SK-N-SH treated with all-trans-retinoic acid at 6 μM for 48 hours (cell line): ENCODE measurements at regions not wholly inside any gene's neighbourhood (a gene's known extent, or its start where the extent isn't known, plus 50 kb on each side); places are given as distances from the start of the nearest gene placed in this dataset.

Experiments
- ARNTL ChIP-seq: fragments of 450-650 bp; formaldehyde crosslinking; IDR thresholded peaks from 2 replicates; pipeline ENCODE4 v1.5.0; 2020; ENCODE audit warnings: low read depth, mild to moderate bottlenecking, moderate library complexity, borderline replicate concordance
- BACH2 ChIP-seq: fragments of 250-450 bp; sonication (Bioruptor Pico); IDR thresholded peaks from 2 replicates; pipeline ENCODE4 v1.9.0; 2021; ENCODE audit warnings: mild to moderate bottlenecking, borderline replicate concordance
- CREB5 ChIP-seq: fragments of 250-450 bp; sonication (Bioruptor Pico); IDR thresholded peaks from 2 replicates; pipeline ENCODE4 v1.5.1; 2020; ENCODE audit warnings: low read depth, mild to moderate bottlenecking, moderate library complexity
- GLIS3 ChIP-seq: fragments of 250-450 bp; sonication (Bioruptor Pico); IDR thresholded peaks from 2 replicates; pipeline ENCODE4 v1.5.0; 2020; ENCODE audit warnings: mild to moderate bottlenecking, moderate library complexity
- ISL1 ChIP-seq: fragments of 250-450 bp; sonication (Bioruptor Pico); IDR thresholded peaks from 2 replicates; pipeline ENCODE4 v2.1.2; 2022; ENCODE audit warnings: mild to moderate bottlenecking, moderate library complexity
- PATZ1 ChIP-seq: fragments of 250-450 bp; sonication (Bioruptor Pico); IDR thresholded peaks from 2 replicates; pipeline ENCODE4 v1.8.0; 2020; ENCODE audit warnings: mild to moderate bottlenecking, moderate library complexity, borderline replicate concordance
- RARB ChIP-seq: fragments of 250-450 bp; sonication (Bioruptor Pico); IDR thresholded peaks from 2 replicates; pipeline ENCODE4 v1.8.0; 2021; ENCODE audit warnings: mild to moderate bottlenecking, moderate library complexity
- TCF4 ChIP-seq: fragments of 250-450 bp; sonication (Bioruptor Pico); IDR thresholded peaks from 2 replicates; pipeline ENCODE4 v1.8.0; 2021; ENCODE audit warnings: mild to moderate bottlenecking, moderate library complexity, borderline replicate concordance
- ZC3H10 ChIP-seq: fragments of 250-450 bp; sonication (Bioruptor Pico); IDR thresholded peaks from 2 replicates; pipeline ENCODE4 v1.5.1; 2021; ENCODE audit warnings: mild to moderate bottlenecking, moderate library complexity
- ZFP3 ChIP-seq: fragments of 250-450 bp; sonication (Bioruptor Pico); IDR thresholded peaks from 2 replicates; pipeline ENCODE4 v1.5.0; 2020; ENCODE audit warnings: mild to moderate bottlenecking, moderate library complexity
- ZNF565 ChIP-seq: fragments of 450-650 bp; formaldehyde crosslinking; conservative IDR thresholded peaks from 2 replicates; pipeline ENCODE4 v1.5.0; 2020; ENCODE audit warnings: low read depth, mild to moderate bottlenecking, moderate library complexity
- ZNF70 ChIP-seq: fragments of 450-650 bp; formaldehyde crosslinking; IDR thresholded peaks from 2 replicates; pipeline ENCODE4 v1.5.0; 2020; ENCODE audit warnings: mild to moderate bottlenecking, moderate library complexity
- ZNF8 ChIP-seq: fragments of 450-650 bp; formaldehyde crosslinking; IDR thresholded peaks from 2 replicates; pipeline ENCODE4 v1.5.0; 2020; ENCODE audit warnings: mild to moderate bottlenecking, moderate library complexity

- TF ChIP-seq BACH2 (CRISPR knock-in tag) = no peak
- TF ChIP-seq CREB5 (CRISPR knock-in tag) = no peak
- TF ChIP-seq ZNF8 = no peak
- TF ChIP-seq TCF4 (CRISPR knock-in tag) = no peak
- TF ChIP-seq ISL1 = no peak
- no peak for TF ChIP-seq ZNF70
- TF ChIP-seq GLIS3 (CRISPR knock-in tag) = no peak
- no peak for TF ChIP-seq ZFP3 (CRISPR knock-in tag)
- no peak for TF ChIP-seq ZC3H10 (CRISPR knock-in tag)
- TF ChIP-seq PATZ1 = no peak
- no peak for TF ChIP-seq ARNTL (CRISPR knock-in tag)
- TF ChIP-seq RARB (CRISPR knock-in tag) = no peak
- TF ChIP-seq ZNF565 (CRISPR knock-in tag) = no peak
Measured at GRCh38 chr5:96133341-96134079, 171.9 kb upstream of the ELL2 start.
